GM21717 (cell line): ENCODE measurements at regions not wholly inside any gene's neighbourhood (a gene's known extent, or its start where the extent isn't known, plus 50 kb on each side); places are given as distances from the start of the nearest gene placed in this dataset.

Experiments
- ATAC-seq: cut with Tn5 transposase; IDR thresholded peaks from one replicate; pipeline ENCODE4 v1.9.1; 2021; ENCODE audit warnings: mild to moderate bottlenecking, moderate library complexity; ENCODE audit not compliant: unreplicated experiment

DNA sequence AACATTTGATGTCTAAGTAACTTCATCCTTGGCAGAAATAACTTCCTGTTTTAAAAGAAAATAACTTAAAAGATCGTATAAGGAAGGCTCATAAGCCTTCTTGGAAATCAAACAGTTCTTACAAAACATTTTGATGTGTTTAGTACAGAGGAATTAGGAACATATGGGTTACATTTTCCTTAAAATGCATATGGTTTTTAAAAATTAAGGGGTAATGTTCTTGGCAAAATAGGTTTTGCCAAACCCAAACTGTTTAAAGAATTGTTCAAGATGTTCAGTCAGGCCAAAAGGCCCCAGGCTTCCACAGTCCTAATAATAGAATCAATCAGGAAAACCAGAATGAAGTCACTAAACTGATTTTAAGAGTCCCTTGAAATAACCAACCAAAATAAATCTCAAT is 142.7 kb upstream of the SLC35B3 start:
- no peak for ATAC-seq

- no peak for ATAC-seq
These were observed 139.6 kb upstream of the SLC35B3 start for GRCh38 chr6:8574749-8575468.

DNA sequence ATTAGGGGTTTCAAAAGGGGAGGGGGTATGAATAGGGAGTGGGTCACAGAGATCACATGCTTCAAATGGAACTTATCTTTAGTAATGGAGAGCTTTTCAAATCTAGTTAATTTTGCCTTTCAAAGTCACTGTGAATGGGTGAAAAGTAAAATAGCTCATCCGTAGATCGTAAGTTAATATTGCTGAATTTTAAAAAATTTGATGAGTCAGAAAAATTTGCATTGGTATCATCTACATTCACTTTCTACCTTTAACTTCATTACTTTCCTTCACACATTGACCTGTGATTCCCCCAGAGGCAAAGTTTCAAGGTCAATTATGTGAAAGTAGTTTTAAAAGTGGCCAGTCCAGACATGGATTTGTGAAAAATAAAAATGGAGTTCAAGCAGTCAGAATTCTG is 139.0 kb upstream of the SLC35B3 start:
- no peak for ATAC-seq

DNA sequence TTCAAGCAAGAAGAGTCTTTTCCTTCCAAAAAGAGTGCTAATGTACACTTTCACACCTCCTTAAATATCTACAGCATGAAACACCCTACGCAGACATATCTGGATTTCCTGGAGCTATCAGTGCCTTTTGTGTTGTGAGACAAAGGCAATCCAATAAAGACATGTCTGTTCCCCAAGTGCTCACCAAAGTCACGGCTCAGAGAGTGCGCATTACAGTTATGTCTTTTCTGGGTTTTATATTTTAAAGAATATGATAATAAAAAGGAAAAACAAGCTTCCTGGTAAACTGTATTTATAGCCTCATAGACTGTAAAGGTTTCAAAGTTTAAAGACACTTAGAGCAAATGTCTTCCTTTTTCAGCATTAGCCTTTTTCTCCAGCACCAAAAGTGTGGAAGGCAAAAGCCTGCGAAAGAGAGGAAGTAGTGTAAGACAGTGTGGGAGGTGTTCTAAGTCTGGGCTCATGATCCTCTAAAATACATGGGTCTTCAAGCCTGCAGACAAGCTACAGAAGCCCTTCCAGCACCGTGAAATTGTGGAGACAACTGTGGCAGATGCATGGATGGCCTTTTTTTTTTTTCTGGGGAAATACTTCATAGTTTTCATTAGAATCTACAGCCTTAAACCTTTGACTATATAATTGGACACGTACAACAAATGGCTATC is 135.0 kb upstream of the SLC35B3 start:
- no peak for ATAC-seq

DNA sequence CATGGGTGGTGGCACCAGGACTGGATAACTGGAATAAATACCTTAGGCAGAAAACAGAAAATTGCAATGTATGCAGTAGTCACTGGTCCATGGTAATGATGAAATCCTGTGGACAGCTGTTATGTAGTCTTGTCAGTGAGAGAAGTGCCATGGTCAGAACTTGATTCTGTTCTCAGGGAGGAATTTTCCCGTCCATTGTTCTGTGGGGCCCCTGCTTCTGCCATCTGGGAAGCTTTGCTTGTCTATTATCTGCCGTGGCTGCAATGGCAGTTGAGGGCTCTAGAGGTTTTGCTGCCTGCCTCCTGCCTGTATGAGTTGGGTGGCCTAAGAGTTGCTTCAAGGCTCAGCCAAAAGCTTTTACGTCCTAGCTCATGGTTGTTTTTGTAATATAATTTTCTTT is 126.8 kb upstream of the SLC35B3 start:
- no peak for ATAC-seq

GRCh38 chr6:8558953-8559352 is 123.6 kb upstream of the SLC35B3 start:
- no peak for ATAC-seq

GRCh38 chr6:8557014-8557748 is 121.8 kb upstream of the SLC35B3 start:
- no peak for ATAC-seq

GRCh38 chr6:8556370-8557013 is 121.1 kb upstream of the SLC35B3 start:
- ATAC-seq = no peak

- no peak for ATAC-seq
These were observed 116.6 kb upstream of the SLC35B3 start for GRCh38 chr6:8551993-8552392.

DNA sequence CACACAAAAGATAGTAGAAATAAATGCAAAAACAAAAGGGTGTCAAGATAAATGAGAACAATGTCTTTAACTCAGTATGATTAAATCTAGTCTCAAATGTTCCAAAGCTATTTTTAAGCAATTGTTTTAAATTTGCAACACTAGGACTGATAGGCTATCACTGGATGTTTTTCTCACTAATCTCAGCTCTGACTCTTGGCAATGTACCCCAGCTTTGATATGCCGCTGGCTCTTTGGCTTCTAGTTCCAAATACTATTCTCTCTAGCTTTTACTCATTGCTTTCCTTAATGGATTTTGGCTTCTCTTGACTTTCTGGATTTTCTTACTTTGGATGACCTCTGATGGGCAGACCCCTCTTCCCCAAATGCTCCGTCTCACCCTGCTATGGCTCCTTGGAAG is 116.0 kb upstream of the SLC35B3 start:
- ATAC-seq = no peak

DNA sequence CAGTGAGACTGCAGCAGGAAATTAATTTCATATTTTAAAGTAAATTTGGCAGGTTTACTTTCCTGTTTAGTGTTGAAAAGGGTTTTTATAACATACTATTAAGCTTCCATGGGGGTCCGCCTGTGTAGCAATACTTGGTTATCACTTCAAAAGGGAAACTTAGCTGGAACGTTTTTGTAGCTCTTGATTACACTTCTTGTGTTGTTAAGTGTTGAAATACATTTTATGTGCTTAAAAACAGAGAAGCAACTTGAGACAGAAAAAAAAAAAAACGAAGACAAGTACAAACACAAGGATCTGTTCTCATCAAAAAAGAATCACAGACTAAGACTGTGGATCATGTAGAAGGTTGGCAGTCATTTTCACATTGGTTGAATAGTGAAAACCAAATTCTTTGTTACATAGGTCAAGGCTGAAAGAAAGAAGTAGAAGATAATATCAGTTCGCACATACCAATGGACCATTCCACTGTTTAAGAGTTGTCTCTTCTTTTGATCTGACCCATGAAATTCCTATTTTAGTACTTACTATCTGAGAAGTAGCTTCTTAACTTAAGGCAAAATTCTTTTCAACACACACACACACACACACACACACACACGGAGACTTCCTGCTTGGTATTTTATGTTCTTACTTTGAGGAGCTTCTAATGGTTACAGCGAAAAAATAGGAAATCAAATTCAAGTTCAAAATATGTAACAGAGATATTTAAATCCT is 113.9 kb upstream of the SLC35B3 start:
- ATAC-seq = no peak

GRCh38 chr6:8546496-8546895 is 111.2 kb upstream of the SLC35B3 start:
- ATAC-seq = no peak

DNA sequence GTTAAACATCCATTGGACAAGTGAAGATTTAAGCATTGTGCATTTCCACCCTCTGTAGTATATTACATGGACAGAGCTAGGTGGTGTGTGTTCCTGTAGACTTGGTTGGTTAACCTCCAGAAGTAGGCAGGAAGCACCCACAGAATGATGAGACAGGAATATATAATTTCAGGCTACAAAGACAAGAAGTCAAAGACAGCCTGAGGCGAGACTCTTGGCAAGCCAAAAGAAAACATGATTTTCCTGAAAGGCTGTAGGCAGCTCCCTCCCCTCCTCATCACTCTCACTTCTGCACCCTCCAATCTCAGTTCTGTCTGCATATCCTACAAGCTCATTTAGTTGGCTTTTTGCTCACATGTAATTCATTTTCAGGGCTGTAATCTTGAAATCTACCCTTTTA is 110.0 kb upstream of the SLC35B3 start:
- no peak for ATAC-seq

- no peak for ATAC-seq
These were observed 108.4 kb upstream of the SLC35B3 start for GRCh38 chr6:8543714-8544113.

DNA sequence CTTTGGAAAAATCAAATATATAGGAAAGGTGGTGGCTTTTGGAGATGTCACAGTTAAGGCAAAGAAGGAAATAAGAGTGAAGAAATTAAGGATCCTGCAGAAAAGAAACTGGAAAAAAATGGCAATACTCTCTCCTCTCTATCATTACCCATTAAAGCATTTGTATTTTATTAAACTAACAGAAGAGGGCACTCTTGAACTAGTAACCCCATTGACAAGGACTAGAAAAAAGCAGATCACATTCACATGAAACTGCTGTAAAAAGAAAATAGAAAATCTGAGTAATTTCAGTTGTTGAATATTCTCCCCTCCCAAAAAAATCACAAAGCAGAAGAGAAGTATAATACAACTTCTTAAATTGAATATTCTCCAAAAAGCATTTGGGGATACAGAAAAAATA is 104.1 kb upstream of the SLC35B3 start:
- no peak for ATAC-seq

DNA sequence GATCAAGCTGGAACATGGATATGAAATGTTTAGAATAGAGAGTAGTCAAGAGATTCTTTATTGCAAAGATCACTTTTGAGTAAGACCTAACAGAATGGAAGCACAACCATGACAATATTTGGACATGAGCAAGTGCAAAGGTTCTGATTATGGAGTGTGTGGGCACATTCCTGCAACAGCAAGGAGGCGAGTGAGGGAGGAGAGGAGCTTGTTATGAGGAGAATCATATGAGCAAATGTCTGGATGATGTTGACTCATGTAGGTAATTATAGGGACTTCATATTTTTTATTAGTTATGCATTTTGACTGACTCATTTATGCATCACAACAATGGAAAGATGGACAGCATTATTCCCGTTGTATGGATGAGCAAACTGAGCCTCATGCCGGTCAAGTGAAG is 100.8 kb upstream of the SLC35B3 start:
- ATAC-seq = no peak

DNA sequence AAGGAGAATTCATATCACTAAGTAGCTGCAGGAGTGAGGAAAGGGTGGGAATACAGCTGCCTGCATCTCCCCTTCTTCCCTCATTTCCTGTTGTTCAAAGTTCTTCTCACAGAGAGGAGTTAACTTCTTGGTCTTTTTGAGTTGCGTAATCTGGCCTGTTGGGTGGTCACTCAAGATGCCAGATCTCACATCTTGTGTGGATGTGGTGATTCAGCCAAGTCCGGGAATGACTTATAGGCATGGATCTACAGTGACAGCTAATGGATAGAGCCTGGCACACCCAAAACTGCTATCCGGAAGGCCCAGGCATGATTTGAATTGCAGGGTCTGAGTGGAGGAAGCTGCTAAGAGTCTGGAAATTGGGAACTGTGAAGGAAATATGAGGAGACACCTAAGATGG is 100.2 kb upstream of the SLC35B3 start:
- no peak for ATAC-seq

DNA sequence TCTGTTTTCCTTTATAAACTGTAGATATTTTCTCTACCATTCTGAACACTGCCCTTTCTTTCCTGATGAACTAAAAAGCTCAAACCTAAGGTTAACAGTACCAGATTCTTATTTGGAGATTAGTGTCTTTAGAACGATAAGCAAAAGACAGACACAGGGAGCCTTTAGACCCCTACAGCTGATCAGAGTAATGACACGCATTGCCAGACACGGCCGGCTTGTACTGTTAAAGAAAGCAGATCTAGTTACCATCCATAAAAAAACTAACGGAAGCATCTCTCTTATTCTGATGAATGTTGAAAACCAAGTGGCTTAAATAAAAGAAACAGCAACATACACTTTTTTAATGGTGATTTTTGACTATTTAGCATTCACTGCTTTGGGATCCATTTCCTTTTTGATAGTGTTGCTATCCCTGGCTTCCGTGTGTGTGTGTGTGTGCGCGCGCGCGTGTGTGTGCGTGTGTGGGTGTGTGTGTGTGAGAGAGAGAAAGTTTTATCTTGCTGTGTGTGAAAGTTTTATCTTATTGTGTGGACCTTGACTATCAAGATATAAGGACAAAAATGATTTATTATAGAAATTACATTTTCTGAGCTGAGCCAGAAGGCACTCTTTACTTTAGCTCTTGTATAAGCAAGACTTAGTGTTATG is 95.6 kb upstream of the SLC35B3 start:
- ATAC-seq = no peak

- no peak for ATAC-seq
These were observed 93.9 kb upstream of the SLC35B3 start for GRCh38 chr6:8529250-8529649.

DNA sequence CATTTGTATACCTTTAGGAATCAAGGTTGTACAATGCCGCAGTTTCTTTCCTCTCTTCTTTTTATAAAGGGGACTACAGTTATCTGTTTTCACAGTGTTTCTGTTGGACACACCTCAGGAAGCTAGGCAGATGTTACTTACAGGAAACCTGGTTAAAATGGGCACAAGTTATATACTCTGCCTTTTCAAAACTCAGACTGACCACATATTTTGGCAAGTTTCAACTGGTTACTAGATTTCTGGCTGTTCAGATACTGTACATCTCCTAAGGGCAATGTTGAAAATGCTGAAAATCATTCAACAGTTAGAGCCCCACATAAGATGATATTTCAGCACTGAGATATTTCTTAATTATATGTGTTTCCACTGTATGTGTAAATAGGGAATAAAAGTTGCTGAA is 92.5 kb upstream of the SLC35B3 start:
- no peak for ATAC-seq
